GM18870 (cell line): ENCODE measurements at regions not wholly inside any gene's neighbourhood (a gene's known extent, or its start where the extent isn't known, plus 50 kb on each side); places are given as distances from the start of the nearest gene placed in this dataset.

Experiments used
- ATAC-seq: cut with Tn5 transposase; IDR thresholded peaks from one replicate; pipeline ENCODE4 v1.9.1; 2021; ENCODE audit warnings: moderate library complexity; ENCODE audit not compliant: unreplicated experiment

GRCh38 chr7:85733169-85733915 lies 546.5 kb upstream of the SEMA3D start:
- no peak for ATAC-seq

GRCh38 chr7:85730012-85730411 lies 543.2 kb upstream of the SEMA3D start:
- no peak for ATAC-seq

GRCh38 chr7:85725026-85725425 lies 538.2 kb upstream of the SEMA3D start:
- no peak for ATAC-seq

GRCh38 chr7:85719981-85720953 lies 533.4 kb upstream of the SEMA3D start:
- ATAC-seq, result no peak

- ATAC-seq, result no peak
Measured at GRCh38 chr7:85716353-85716752, 529.5 kb upstream of the SEMA3D start.

- ATAC-seq, result no peak
Measured at GRCh38 chr7:85714951-85715350, 528.1 kb upstream of the SEMA3D start.

GRCh38 chr7:85714043-85714578 lies 527.3 kb upstream of the SEMA3D start:
- ATAC-seq, result peak; percentile 91

GRCh38 chr7:85713171-85713570 lies 526.3 kb upstream of the SEMA3D start:
- ATAC-seq, result no peak

- no peak for ATAC-seq
Measured at GRCh38 chr7:85711894-85712293, 525.0 kb upstream of the SEMA3D start.

- ATAC-seq, result no peak
Measured at GRCh38 chr7:85710960-85711359, 524.1 kb upstream of the SEMA3D start.

GRCh38 chr7:85708221-85708620 lies 521.4 kb upstream of the SEMA3D start:
- no peak for ATAC-seq

GRCh38 chr7:85705076-85705475 lies 518.2 kb upstream of the SEMA3D start:
- no peak for ATAC-seq

- no peak for ATAC-seq
Measured at GRCh38 chr7:85703251-85704010, 516.6 kb upstream of the SEMA3D start.

GRCh38 chr7:85702348-85702747 lies 515.5 kb upstream of the SEMA3D start:
- ATAC-seq, result no peak

- peak; percentile 51 for ATAC-seq
Measured at GRCh38 chr7:85699482-85699881, 512.6 kb upstream of the SEMA3D start.

- no peak for ATAC-seq
Measured at GRCh38 chr7:85695533-85695932, 508.7 kb upstream of the SEMA3D start.

- no peak for ATAC-seq
Measured at GRCh38 chr7:85695041-85695440, 508.2 kb upstream of the SEMA3D start.

GRCh38 chr7:85693326-85693725 lies 506.5 kb upstream of the SEMA3D start:
- ATAC-seq, result no peak

GRCh38 chr7:85688712-85689111 lies 501.9 kb upstream of the SEMA3D start:
- no peak for ATAC-seq

GRCh38 chr7:85686401-85687181 lies 499.7 kb upstream of the SEMA3D start:
- ATAC-seq, result no peak
